ENCODE measurements at regions not wholly inside any gene's neighbourhood (a gene's known extent, or its start where the extent isn't known, plus 50 kb on each side); places are given as distances from the start of the nearest gene placed in this dataset.

- DNase-seq = no peak
Measured at GRCh38 chr10:43863859-43864591, 215.3 kb upstream of the ZNF32 start.

- no peak for DNase-seq
Measured at GRCh38 chr10:43863270-43863669, 214.6 kb upstream of the ZNF32 start.

GRCh38 chr10:43862756-43863155 lies 214.1 kb upstream of the ZNF32 start:
- DNase-seq = no peak

DNA sequence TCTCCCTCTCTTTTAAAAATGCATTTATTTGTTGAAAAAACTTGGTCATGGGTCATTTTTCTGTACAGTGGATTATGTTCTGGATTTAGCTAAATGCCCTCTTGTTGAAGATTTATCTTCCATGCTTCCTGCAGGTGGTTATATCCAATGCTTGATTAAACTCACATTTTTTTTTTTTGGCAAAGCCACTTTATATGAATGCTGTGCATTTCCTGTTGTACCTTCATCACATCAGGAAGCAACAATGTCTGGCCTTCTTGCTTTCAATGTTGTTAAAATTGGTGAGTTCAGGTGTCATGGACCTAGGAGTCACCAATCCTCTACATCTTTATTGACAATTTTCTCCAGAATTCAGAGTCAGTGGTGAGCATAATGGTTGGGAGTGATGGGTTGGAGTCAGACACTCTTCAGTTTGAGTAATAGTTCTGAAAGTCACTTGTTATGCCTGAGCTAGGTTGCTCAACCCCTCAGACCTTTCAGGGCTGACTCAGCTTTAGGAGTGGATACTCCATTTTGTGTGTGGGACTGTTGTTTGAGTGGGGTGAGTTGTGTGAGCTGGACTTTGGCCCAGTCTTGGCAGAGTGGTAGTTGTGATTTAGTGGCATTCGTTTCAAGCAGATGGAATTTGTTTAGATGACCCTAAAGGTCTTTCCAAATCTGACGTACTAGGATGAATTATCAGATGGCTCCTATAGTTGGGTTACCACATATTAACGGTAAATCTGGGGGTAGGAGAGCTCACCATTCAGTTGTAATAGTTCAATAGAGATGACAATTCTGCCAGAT lies 213.5 kb upstream of the ZNF32 start:
- no peak for DNase-seq

DNA sequence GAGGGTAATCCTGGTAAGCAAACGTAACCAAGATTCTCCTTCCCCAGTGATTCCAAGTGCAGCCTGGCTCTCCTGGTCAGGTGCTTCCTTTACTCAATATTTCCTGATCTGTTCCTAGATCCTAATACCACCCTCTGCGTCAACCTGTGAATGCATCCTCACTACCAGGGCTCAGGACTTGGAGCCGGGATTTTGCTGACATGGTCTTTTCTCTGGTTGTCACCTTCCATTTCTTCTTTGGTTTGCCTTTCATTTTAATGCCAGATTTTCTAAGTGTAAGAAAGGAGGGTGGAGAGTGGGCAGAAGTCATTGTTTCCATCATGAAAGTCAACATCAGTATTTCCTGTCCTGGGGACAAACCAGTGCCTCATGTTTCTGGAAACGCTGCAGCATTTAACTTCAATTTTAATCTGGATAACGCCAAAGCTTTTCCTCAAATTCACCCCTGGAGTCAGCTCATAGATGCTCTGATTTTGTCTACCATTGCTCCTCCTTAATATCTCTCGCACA lies 210.4 kb upstream of the ZNF32 start:
- no peak for DNase-seq

GRCh38 chr10:43857931-43858315 lies 209.2 kb upstream of the ZNF32 start:
- no peak for DNase-seq

GRCh38 chr10:43857206-43857930 lies 208.7 kb upstream of the ZNF32 start:
- no peak for DNase-seq

DNA sequence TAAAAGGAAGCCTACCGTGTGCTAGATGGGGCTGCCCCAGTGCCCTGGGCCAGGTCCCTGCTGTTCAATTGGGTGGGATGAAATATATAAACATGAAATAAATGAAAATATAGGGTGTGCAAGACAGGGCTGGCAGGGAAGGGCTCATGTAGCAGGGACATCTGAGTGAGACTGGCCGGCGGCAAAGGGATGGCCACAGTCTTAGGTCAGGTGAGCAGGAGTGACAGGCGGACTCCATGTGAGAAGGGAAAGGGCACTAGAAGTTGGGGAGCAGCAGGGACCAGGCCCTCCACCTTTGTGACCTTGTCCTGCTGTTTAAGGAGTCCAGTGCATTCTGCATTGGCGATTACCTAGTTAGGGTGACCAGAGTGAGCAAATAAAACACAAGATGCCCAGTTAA lies 207.6 kb upstream of the ZNF32 start:
- no peak for DNase-seq

GRCh38 chr10:43855667-43856210 lies 207.1 kb upstream of the ZNF32 start:
- DNase-seq = no peak

DNA sequence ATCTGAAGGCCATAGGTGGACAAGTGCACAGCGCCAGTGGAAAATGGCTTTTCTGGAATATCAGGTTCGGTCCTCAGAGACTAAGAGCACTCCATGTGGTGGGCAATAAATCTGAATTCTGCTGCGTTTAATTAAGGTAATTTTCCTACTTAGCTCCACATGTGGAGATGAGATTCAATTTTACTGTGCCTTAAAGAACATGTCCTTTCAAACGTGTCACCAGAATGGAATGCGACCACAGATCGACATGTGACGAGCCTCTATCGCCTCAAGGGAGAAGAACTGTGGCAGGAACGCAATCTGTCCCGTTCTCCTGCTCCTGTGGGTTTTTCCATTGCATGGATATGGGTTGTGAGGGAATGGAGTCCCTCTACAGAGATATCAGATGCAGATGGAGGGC lies 205.3 kb upstream of the ZNF32 start:
- DNase-seq = no peak

DNA sequence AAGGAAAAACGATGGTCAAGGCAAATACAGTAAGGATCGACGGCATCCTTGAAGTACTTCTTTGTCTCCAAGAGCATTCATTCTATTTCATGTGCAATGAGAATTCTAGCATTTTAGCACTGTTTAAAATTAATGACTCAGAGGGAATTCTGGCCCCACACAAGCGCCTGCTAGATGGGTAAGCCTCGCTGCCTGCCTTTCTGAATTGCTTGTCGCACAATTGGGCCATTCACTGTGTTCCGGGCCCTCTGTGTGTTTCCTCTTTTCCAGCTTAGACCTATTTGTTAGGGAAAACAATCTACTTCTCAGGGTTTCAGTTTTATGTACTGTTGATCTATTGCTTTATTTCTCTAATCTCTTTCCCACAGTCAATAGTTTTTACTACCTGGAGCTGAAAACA lies 204.7 kb upstream of the ZNF32 start:
- DNase-seq = no peak

DNA sequence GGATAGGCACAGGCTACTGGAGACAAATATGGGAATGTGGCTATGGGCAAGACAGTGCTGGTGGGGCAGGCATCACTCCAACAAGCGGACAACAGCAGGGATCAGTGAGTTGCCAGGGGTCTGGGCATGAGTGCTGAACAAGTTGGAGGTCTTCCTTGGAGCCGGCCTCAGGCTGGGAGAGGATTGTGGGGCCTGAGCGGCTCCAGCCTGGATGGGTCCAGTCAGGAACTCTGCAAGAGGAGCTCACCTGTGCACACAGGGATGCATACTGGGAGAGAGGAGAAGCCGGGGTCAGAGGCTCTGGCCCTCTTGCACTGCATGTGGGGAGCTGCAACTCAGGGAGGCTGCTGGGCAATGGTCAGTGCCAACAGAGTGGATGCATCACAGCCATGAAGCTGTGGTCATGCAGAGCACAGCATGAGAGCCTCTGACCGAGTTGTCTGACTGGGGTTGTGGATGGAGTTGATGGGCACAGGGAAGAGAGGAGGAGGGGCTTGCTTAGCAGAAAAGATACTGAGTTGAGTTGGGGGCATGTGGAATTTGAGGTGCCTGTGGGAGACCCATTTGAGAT lies 204.0 kb upstream of the ZNF32 start:
- no peak for DNase-seq

DNA sequence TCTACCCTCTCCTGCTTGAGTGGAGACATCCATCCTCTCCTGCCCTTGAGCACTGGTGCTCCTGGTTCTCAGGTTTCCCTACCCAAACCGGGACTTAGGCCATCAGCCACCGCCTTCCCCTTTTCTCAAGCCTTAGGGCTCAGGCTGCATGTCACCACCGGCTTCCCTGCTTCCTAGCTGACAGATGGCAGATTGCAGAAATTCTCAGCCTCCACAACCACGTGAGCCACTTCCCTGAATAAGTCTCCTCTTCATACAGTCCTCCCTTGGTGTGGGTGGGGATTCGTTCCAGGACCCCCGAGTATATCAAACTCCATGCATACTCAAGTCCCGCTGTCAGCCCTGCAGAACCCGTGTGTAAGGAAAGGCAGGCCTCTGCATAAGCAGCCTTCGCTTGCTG lies 203.5 kb upstream of the ZNF32 start:
- DNase-seq = no peak

DNA sequence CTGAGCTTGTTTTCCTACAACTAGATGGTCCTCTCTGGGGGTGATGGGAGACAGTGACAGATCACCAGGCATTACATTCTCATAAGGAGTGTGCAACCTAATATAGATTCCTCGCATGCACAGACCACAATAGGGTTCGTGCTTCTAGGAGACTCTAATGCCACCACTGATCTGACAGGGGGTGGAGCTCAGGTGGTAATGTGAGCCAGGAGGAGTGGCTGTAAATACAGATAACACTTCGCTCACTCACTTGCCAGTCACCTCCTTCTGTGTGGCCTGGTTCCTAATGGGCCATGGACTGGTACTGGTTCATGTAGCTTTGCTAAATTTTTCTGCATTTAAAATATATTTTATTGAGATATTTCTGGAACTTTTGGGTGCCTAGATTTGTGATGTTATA lies 202.3 kb upstream of the ZNF32 start:
- DNase-seq = no peak

DNA sequence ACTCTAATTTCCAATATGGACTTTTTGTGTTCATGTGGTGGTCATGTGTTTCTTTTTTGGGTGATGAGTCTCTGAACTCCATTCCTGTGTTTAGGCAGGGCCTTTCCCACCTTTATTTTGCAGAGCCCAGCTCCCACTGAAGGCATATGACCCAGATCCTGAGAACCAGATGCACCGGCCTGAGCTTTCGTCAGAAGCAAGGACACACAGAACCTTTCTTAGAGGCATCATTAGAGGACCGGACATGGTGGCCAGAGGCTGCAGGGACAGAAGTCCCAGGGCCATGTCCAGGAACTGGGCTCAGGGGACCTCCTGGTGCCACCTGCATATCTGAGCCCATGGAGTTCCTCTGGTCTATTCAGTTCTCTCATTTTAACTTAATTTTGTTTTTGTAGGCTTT lies 200.9 kb upstream of the ZNF32 start:
- no peak for DNase-seq

DNA sequence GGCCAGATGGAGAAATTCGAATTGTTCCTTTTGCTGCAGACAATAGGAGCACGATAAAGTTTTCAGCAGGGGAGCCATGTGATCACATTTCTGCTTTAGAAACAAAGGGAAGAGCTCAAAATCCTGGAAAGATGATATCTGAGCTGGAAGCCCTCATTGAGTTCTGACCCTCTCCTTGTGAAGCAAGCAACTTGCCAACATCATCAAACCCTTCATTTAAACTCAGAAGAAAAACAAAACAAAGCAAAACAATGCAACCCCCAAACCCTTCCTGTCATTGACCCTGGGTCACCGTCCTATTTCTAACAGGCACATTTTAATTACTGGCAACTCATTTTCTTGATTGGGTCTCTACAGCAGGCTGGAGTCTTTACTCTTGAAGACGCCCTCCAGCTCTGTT lies 198.3 kb upstream of the ZNF32 start:
- no peak for DNase-seq

DNA sequence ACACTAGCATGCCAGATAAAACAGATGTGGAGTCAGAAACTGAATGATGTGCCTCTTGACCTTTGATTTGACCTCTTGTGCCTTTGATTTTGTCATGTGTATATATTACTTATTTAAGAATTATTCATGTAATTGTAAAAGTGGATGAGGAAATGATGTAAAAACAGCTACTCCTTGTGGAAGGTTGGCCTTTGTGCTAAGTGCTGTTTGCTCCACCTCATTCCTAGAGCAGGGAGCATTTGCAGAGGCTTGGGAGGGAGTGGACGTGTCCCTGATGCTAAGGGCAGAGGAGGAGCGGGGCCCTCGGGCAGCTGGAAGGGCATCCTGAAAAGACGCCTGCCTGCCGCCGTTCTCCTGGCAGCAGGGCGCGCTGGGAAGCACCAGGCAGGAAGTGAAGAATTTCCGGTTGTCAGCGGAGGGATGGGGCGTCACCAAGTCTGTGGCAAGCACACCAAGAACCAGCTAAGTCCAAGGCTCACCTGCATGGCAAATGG lies 197.6 kb upstream of the ZNF32 start:
- DNase-seq = peak; percentile 14

DNA sequence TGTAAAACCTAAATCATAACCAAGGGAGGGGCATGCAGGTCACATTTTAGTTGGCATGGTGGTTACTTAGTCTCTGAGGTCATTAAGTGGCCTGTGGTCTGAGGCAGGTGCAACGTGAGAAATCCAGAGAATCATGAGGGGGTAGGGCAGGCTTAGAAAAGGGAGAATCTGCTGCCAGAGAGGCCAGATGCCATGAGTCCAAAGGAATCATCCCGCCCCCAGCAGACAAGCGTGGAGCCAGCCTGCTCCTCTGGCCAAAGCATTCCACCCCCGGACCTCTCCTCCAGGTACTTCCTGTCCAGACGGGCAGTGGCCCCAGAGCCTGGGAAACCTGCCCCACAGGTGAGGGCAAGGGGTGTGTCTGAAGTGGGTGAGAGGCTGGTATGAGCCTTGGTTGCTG lies 196.4 kb upstream of the ZNF32 start:
- no peak for DNase-seq

DNA sequence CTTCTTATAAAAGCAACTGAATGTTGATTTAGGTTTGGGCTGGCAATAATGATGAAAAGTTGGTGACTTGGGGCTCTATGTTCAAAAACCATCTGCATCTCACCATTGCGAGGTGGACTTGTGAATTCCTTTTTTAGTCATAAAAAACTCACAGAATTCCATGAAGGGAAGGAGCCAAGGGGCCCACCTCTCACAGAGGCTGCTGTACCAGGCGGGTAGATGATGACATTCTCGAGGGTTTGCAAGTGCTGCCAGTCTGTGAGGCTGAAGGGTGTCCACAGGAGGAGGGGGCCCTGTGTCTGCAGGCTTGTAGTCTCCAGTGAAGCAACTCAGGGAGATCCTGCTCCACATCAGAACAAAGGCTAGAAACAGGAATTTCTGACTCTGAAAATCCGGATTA lies 195.5 kb upstream of the ZNF32 start:
- no peak for DNase-seq

GRCh38 chr10:43843321-43844101 lies 194.8 kb upstream of the ZNF32 start:
- DNase-seq = no peak

GRCh38 chr10:43842496-43842895 lies 193.8 kb upstream of the ZNF32 start:
- DNase-seq = no peak

GRCh38 chr10:43842072-43842471 lies 193.4 kb upstream of the ZNF32 start:
- DNase-seq = no peak
